Smooth muscle cell (in vitro differentiated cells): ENCODE measurements at regions not wholly inside any gene's neighbourhood (a gene's known extent, or its start where the extent isn't known, plus 50 kb on each side); places are given as distances from the start of the nearest gene placed in this dataset.

Source experiments
- DNase-seq: peaks from one replicate; lab custom pipeline; 2025; ENCODE audit not compliant: unreplicated experiment; lab: John Stamatoyannopoulos, UW
- H2AFZ ChIP-seq: fragments of 200-600 bp; sonication (generic); 2 replicates; pipeline ENCODE4 v1.6.0; 2016; ENCODE audit warnings: antibody characterized with exemption, low read depth, mild to moderate bottlenecking
- H3F3A ChIP-seq: fragments of 200-600 bp; sonication (generic); 2 replicates; pipeline ENCODE4 v1.6.0; 2017; ENCODE audit warnings: antibody characterized with exemption, low read depth
- H3K27ac ChIP-seq: fragments of 200-600 bp; sonication (generic); 2 replicates; pipeline ENCODE4 v1.5.1; 2016; ENCODE audit warnings: low read depth, mild to moderate bottlenecking
- H3K27me3 ChIP-seq: fragments of 200-600 bp; sonication (generic); 2 replicates; pipeline ENCODE4 v1.6.1; 2016; ENCODE audit warnings: low read depth, mild to moderate bottlenecking
- H3K36me3 ChIP-seq: fragments of 200-600 bp; sonication (generic); 2 replicates; pipeline ENCODE4 v1.5.1; 2016; ENCODE audit warnings: low read depth
- H3K4me1 ChIP-seq: fragments of 200-600 bp; sonication (generic); 2 replicates; pipeline ENCODE4 v1.5.1; 2016; ENCODE audit warnings: low read depth
- H3K4me2 ChIP-seq: fragments of 200-600 bp; sonication (generic); 2 replicates; pipeline ENCODE4 v1.6.0; 2016; ENCODE audit warnings: mild to moderate bottlenecking
- H3K4me3 ChIP-seq: fragments of 200-600 bp; sonication (generic); 2 replicates; pipeline ENCODE4 v1.5.1; 2016; ENCODE audit warnings: mild to moderate bottlenecking
- H3K79me2 ChIP-seq: fragments of 200-600 bp; sonication (generic); 2 replicates; pipeline ENCODE4 v1.6.0; 2016; ENCODE audit warnings: low read depth, mild to moderate bottlenecking
- H3K9ac ChIP-seq: fragments of 200-600 bp; sonication (generic); 2 replicates; pipeline ENCODE4 v1.6.0; 2016; ENCODE audit warnings: low read depth
- H3K9me3 ChIP-seq: fragments of 200-600 bp; sonication (generic); replicated peaks from 2 replicates; pipeline ENCODE4 v1.5.1; 2016; ENCODE audit warnings: low read depth
- H4K20me1 ChIP-seq: fragments of 200-600 bp; sonication (generic); 2 replicates; pipeline ENCODE4 v1.6.0; 2016; ENCODE audit warnings: low read depth
- CTCF ChIP-seq: fragments of 200-600 bp; sonication (generic); IDR thresholded peaks from 2 replicates; pipeline ENCODE4 v1.5.1; 2017; ENCODE audit warnings: borderline replicate concordance, mild to moderate bottlenecking, antibody characterized with exemption; ENCODE audit not compliant: insufficient read depth, poor library complexity, severe bottlenecking
- WGBS: methylation state at CpG from one replicate; pipeline ENCODE4 v1.1.7; 2016; ENCODE audit warnings: low lambda C conversion rate; 5-methylcytosine and 5-hydroxymethylcytosine counted together

GRCh38 chr12:118493962-118494361, 117.6 kb downstream of the SUDS3 start:
- DNase-seq, result no peak
- no peak overlapping the region for H2AFZ ChIP-seq
- 18% methylated on average over 2 of the region's 2 CpGs for WGBS
- no peak overlapping the region for H3K4me3 ChIP-seq
- no peak for TF ChIP-seq CTCF
- H4K20me1 ChIP-seq, result no peaks in the 10 kb centered on the region
- no peak overlapping the region for H3K4me2 ChIP-seq
- no peaks in the 10 kb centered on the region for H3K79me2 ChIP-seq
- H3K4me1 ChIP-seq, result no peaks in the 10 kb centered on the region
- H3K9me3 ChIP-seq, result no peaks in the 10 kb centered on the region
- no peak overlapping the region for H3K27ac ChIP-seq
- no peaks in the 10 kb centered on the region for H3F3A ChIP-seq
- no peak overlapping the region for H3K9ac ChIP-seq
- no peaks in the 10 kb centered on the region for H3K27me3 ChIP-seq
- H3K36me3 ChIP-seq, result no peaks in the 10 kb centered on the region

GRCh38 chr12:118494776-118495175, 118.4 kb downstream of the SUDS3 start:
- H2AFZ ChIP-seq, result no peak overlapping the region
- no peak overlapping the region for H3K9ac ChIP-seq
- WGBS, result 95% methylated on average over 3 of the region's 3 CpGs
- no peak for DNase-seq
- no peaks in the 10 kb centered on the region for H3K79me2 ChIP-seq
- no peaks in the 10 kb centered on the region for H3K36me3 ChIP-seq
- no peaks in the 10 kb centered on the region for H3F3A ChIP-seq
- H3K27me3 ChIP-seq, result no peaks in the 10 kb centered on the region
- H3K4me3 ChIP-seq, result no peak overlapping the region
- no peak overlapping the region for H3K4me2 ChIP-seq
- H3K9me3 ChIP-seq, result no peaks in the 10 kb centered on the region
- no peak for TF ChIP-seq CTCF
- H3K27ac ChIP-seq, result no peak overlapping the region
- H4K20me1 ChIP-seq, result no peaks in the 10 kb centered on the region
- H3K4me1 ChIP-seq, result no peaks in the 10 kb centered on the region

GRCh38 chr12:118495296-118495695, 118.9 kb downstream of the SUDS3 start:
- no peak for TF ChIP-seq CTCF
- no peaks in the 10 kb centered on the region for H3K79me2 ChIP-seq
- H4K20me1 ChIP-seq, result no peaks in the 10 kb centered on the region
- H3K4me3 ChIP-seq, result no peak overlapping the region
- H3K27me3 ChIP-seq, result no peaks in the 10 kb centered on the region
- H3K27ac ChIP-seq, result no peak overlapping the region
- H3K9me3 ChIP-seq, result no peaks in the 10 kb centered on the region
- no peaks in the 10 kb centered on the region for H3K4me1 ChIP-seq
- H2AFZ ChIP-seq, result no peak overlapping the region
- no peak overlapping the region for H3K9ac ChIP-seq
- no peaks in the 10 kb centered on the region for H3F3A ChIP-seq
- 81% methylated on average over 2 of the region's 2 CpGs for WGBS
- no peak for DNase-seq
- no peaks in the 10 kb centered on the region for H3K36me3 ChIP-seq
- no peak overlapping the region for H3K4me2 ChIP-seq

GRCh38 chr12:118498171-118498570, 121.8 kb downstream of the SUDS3 start:
- Histone ChIP-seq H3K36me3 (no peaks in the 10 kb centered on the region), H3K9me3 (no peaks in the 10 kb centered on the region), H4K20me1 (no peaks in the 10 kb centered on the region), H3K79me2 (no peaks in the 10 kb centered on the region), H2AFZ (no peak overlapping the region), H3F3A (no peaks in the 10 kb centered on the region), H3K4me2 (no peak overlapping the region), H3K9ac (no peak overlapping the region), H3K27ac (no peak overlapping the region), H3K4me3 (no peak overlapping the region), H3K27me3 (no peaks in the 10 kb centered on the region), H3K4me1 (no peaks in the 10 kb centered on the region)
- no peak for TF ChIP-seq CTCF
- DNase-seq, result no peak
- 95% methylated on average over 3 of the region's 3 CpGs for WGBS
